H9 (cell line): ENCODE measurements at regions not wholly inside any gene's neighbourhood (a gene's known extent, or its start where the extent isn't known, plus 50 kb on each side); places are given as distances from the start of the nearest gene placed in this dataset.
"Not testable (repeated sequence)": the region's sequence is repeated elsewhere in the genome, so short reads cannot be mapped to it uniquely, and the experiment has no call there.

Source experiments
- DNase-seq: peaks from one replicate; pipeline ENCODE4 v3.0.0-alpha.2; 2017
- H2AFZ ChIP-seq: one replicate; pipeline ENCODE4 v1.6.1; 2013; ENCODE audit warnings: mild to moderate bottlenecking, low read length, control low read depth, moderate library complexity
- H2AK5ac ChIP-seq: 2 replicates; pipeline ENCODE4 v1.6.1; 2013; ENCODE audit warnings: low read length, control low read depth, mixed read lengths; ENCODE audit not compliant: insufficient read length
- H2BK120ac ChIP-seq: one replicate; pipeline ENCODE4 v1.6.1; 2013; ENCODE audit warnings: low read depth, mild to moderate bottlenecking, low read length, control low read depth, inconsistent platforms; ENCODE audit not compliant: poor library complexity, severe bottlenecking
- H2BK12ac ChIP-seq: 2 replicates; pipeline ENCODE4 v1.6.1; 2013; ENCODE audit warnings: low read length, control low read depth, mixed read lengths, low read depth; ENCODE audit not compliant: insufficient read length
- H2BK15ac ChIP-seq: 2 replicates; pipeline ENCODE4 v1.6.1; 2013; ENCODE audit warnings: low read depth, low read length, control low read depth
- H2BK20ac ChIP-seq: one replicate; pipeline ENCODE4 v1.6.1; 2013; ENCODE audit warnings: low read depth, mild to moderate bottlenecking, low read length, control low read depth, inconsistent platforms; ENCODE audit not compliant: poor library complexity, severe bottlenecking
- H2BK5ac ChIP-seq: 2 replicates; pipeline ENCODE4 v1.6.1; 2013; ENCODE audit warnings: low read length, control low read depth, mixed read lengths; ENCODE audit not compliant: insufficient read length
- H3K14ac ChIP-seq: 2 replicates; pipeline ENCODE4 v1.6.1; 2013; ENCODE audit warnings: low read length, control low read depth; ENCODE audit not compliant: insufficient read depth
- H3K18ac ChIP-seq: 2 replicates; pipeline ENCODE4 v1.6.1; 2013; ENCODE audit warnings: low read depth, mild to moderate bottlenecking, mixed read lengths, low read length, control low read depth; ENCODE audit not compliant: insufficient read length
- H3K23ac ChIP-seq: 2 replicates; pipeline ENCODE4 v1.6.1; 2013; ENCODE audit warnings: low read length, control low read depth, mixed read lengths, low read depth; ENCODE audit not compliant: insufficient read length
- H3K23me2 ChIP-seq: 2 replicates; pipeline ENCODE4 v1.6.1; 2013; ENCODE audit warnings: low read depth, mild to moderate bottlenecking, mixed read lengths, low read length, control low read depth; ENCODE audit not compliant: insufficient read length, poor library complexity, severe bottlenecking
- H3K27ac ChIP-seq: 2 replicates; pipeline ENCODE4 v1.5.1; 2013; ENCODE audit warnings: low read length, control low read depth, mixed read lengths, low read depth; ENCODE audit not compliant: insufficient read length
- H3K27me3 ChIP-seq: 2 replicates; pipeline ENCODE4 v1.6.1; 2013; ENCODE audit warnings: low read length, control low read depth, inconsistent platforms; ENCODE audit not compliant: insufficient read depth
- H3K4ac ChIP-seq: 2 replicates; pipeline ENCODE4 v1.6.1; 2013; ENCODE audit warnings: low read depth, mild to moderate bottlenecking, control low read depth, inconsistent platforms, low read length, moderate library complexity
- H3K4me1 ChIP-seq: 2 replicates; pipeline ENCODE4 v1.6.1; 2013; ENCODE audit warnings: low read length, control low read depth, inconsistent platforms; ENCODE audit not compliant: insufficient read depth
- H3K4me2 ChIP-seq: 2 replicates; pipeline ENCODE4 v1.6.1; 2013; ENCODE audit warnings: low read length, control low read depth, mixed read lengths; ENCODE audit not compliant: insufficient read length, insufficient read depth
- H3K56ac ChIP-seq: 2 replicates; pipeline ENCODE4 v1.6.1; 2013; ENCODE audit warnings: low read depth, mild to moderate bottlenecking, mixed read lengths, low read length, control low read depth; ENCODE audit not compliant: insufficient read length
- H3K79me1 ChIP-seq: 2 replicates; pipeline ENCODE4 v1.6.1; 2013; ENCODE audit warnings: low read depth, mild to moderate bottlenecking, moderate library complexity, low read length, control low read depth, inconsistent platforms; ENCODE audit not compliant: insufficient read depth, poor library complexity, severe bottlenecking
- H3K79me2 ChIP-seq: 2 replicates; pipeline ENCODE4 v1.6.1; 2013; ENCODE audit warnings: low read length, control low read depth, inconsistent platforms; ENCODE audit not compliant: insufficient read depth
- H3K9ac ChIP-seq: 2 replicates; pipeline ENCODE4 v1.6.1; 2013; ENCODE audit warnings: low read length, control low read depth, mixed read lengths; ENCODE audit not compliant: insufficient read length; ENCODE audit errors: extremely low read depth
- H3K9me3 ChIP-seq: one replicate; pipeline ENCODE4 v1.6.1; 2013; ENCODE audit warnings: low read depth, low read length, inconsistent platforms; ENCODE audit not compliant: control insufficient read depth
- H3T11ph ChIP-seq: one replicate; pipeline ENCODE4 v1.6.1; 2013; ENCODE audit warnings: mild to moderate bottlenecking, low read length, control low read depth, inconsistent platforms
- H4K20me1 ChIP-seq: one replicate; pipeline ENCODE4 v1.6.1; 2013; ENCODE audit not compliant: control insufficient read depth, insufficient read length, insufficient read depth
- H4K5ac ChIP-seq: 2 replicates; pipeline ENCODE4 v1.6.1; 2013; ENCODE audit warnings: low read depth, mild to moderate bottlenecking, mixed read lengths, low read length, control low read depth; ENCODE audit not compliant: insufficient read length
- H4K8ac ChIP-seq: replicated peaks from 2 replicates; pipeline ENCODE4 v1.6.1; 2013; ENCODE audit warnings: low read length, control low read depth, mixed read lengths, low read depth; ENCODE audit not compliant: insufficient read length
- H4K91ac ChIP-seq: 2 replicates; pipeline ENCODE4 v1.6.1; 2013; ENCODE audit warnings: low read depth, mild to moderate bottlenecking, moderate library complexity, mixed read lengths, low read length, control low read depth; ENCODE audit not compliant: insufficient read length
- H3K27ac Mint-ChIP-seq, 3 experiments: 2 replicates in 2 of 3; 3 replicates in 1 of 3; pipeline ENCODE4 v1.8.0; 2020 to 2021; ENCODE audit warnings: mixed read lengths in 3 of 3, mild to moderate bottlenecking in 1 of 3, moderate library complexity in 1 of 3
- H3K27me3 Mint-ChIP-seq: 2 replicates; pipeline ENCODE4 v1.8.0; 2021; ENCODE audit warnings: low read depth, mild to moderate bottlenecking, moderate library complexity, mixed read lengths
- H3K36me3 Mint-ChIP-seq, 3 experiments: 2 replicates in 2 of 3; 3 replicates in 1 of 3; pipeline ENCODE4 v1.8.0; 2020 to 2021; ENCODE audit warnings: low read depth in 3 of 3, mixed read lengths in 3 of 3; ENCODE audit not compliant: insufficient read depth in 1 of 3
- H3K4me1 Mint-ChIP-seq, 2 experiments: 2 replicates each; pipeline ENCODE4 v1.8.0; 2020; ENCODE audit warnings: mixed read lengths in 2 of 2
- H3K4me3 Mint-ChIP-seq, 2 experiments: 2 replicates in 1 of 2; 3 replicates in 1 of 2; pipeline ENCODE4 v1.8.0; 2020 to 2021; ENCODE audit warnings: mild to moderate bottlenecking in 2 of 2, mixed read lengths in 2 of 2, moderate library complexity in 1 of 2
- H3K9me3 Mint-ChIP-seq, 2 experiments: 2 replicates in 1 of 2; 3 replicates in 1 of 2; pipeline ENCODE4 v1.8.0; 2020; ENCODE audit warnings: mild to moderate bottlenecking in 2 of 2, mixed read lengths in 2 of 2, moderate library complexity in 1 of 2
- CTCF ChIP-seq: fragments of 200-600 bp; sonication (generic); conservative IDR thresholded peaks from 3 replicates; pipeline ENCODE4 v1.8.0; 2021; ENCODE audit warnings: antibody characterized with exemption, mild to moderate bottlenecking
- WGBS: extraction: QIAGEN DNeasy Blood & Tissue Kit; methylation state at CpG from one replicate; pipeline ENCODE4 v1.1.7; 2013; ENCODE audit warnings: missing lambda C conversion rate, low lambda C conversion rate, mixed read lengths; ENCODE audit not compliant: insufficient read length; ENCODE audit errors: extremely low coverage; 5-methylcytosine and 5-hydroxymethylcytosine counted together

GRCh38 chr14:106626942-106627588 is 1100.7 kb downstream of the TMEM121 start:
- Mint-ChIP-seq H3K9me3 (peaks cover 93 to 97% of the 10 kb centered on the region in 2 experiments), H3K36me3 (peaks cover 17 to 36% (median 25%) of the 10 kb centered on the region in 3 experiments; a peak in 6 of 7 replicates)
- not testable (repeated sequence) for H3K18ac ChIP-seq, DNase-seq, H3K14ac ChIP-seq, H3K27me3 ChIP-seq, H3K56ac ChIP-seq, H3K79me1 ChIP-seq, H3K4me1 Mint-ChIP-seq, H3K27me3 Mint-ChIP-seq, H3K23me2 ChIP-seq, H3T11ph ChIP-seq, H3K9ac ChIP-seq, H4K8ac ChIP-seq, H2BK120ac ChIP-seq, H3K4me3 Mint-ChIP-seq, H4K91ac ChIP-seq, H2BK15ac ChIP-seq, H2BK12ac ChIP-seq, H3K4ac ChIP-seq, H3K4me2 ChIP-seq, H3K23ac ChIP-seq, H2AK5ac ChIP-seq, H4K5ac ChIP-seq, H2AFZ ChIP-seq, H3K79me2 ChIP-seq, H3K27ac ChIP-seq, H4K20me1 ChIP-seq, H2BK5ac ChIP-seq, H2BK20ac ChIP-seq, H3K4me1 ChIP-seq, H3K27ac Mint-ChIP-seq
- peak; percentile 26; the same call in 2 of the 3 replicates for TF ChIP-seq CTCF
- H3K9me3 ChIP-seq = peaks cover 77% of the 10 kb centered on the region
- WGBS = no CpG with 5 or more reads among the region's 22 CpGs
